ENCODE measurements at regions not wholly inside any gene's neighbourhood (a gene's known extent, or its start where the extent isn't known, plus 50 kb on each side); places are given as distances from the start of the nearest gene placed in this dataset.

GRCh38 chr10:107727767-107728317 lies 563.3 kb upstream of the SORCS1 start:
- no peak for TF ChIP-seq CTCF (IDR thresholded peaks at IDR 0.05)
- TF ChIP-seq EZH2 (IDR thresholded peaks at IDR 0.05; ENCODE audit: borderline replicate concordance, insufficient read depth, low read depth, low read length, poor library complexity, severe bottlenecking) = no peak

Data from B cell (primary cell).